ENCODE measurements at regions not wholly inside any gene's neighbourhood (a gene's known extent, or its start where the extent isn't known, plus 50 kb on each side); places are given as distances from the start of the nearest gene placed in this dataset.

- no peak for TF ChIP-seq CTCF (optimal IDR thresholded peaks at IDR 0.05 in 1 of 3, IDR thresholded peaks at IDR 0.05 in 1 of 3, conservative IDR thresholded peaks at IDR 0.05 in 1 of 3; ENCODE audit: extremely low read depth in 1 of 3, insufficient read depth in 2 of 3, low read length in 3 of 3)
- no peak for TF ChIP-seq EZH2 (IDR thresholded peaks at IDR 0.05; ENCODE audit: low read length)
- Histone ChIP-seq H3K4me3 (ENCODE audit: control insufficient read depth in 2 of 3, extremely low read depth in 1 of 3, insufficient read depth in 2 of 3, low read depth in 1 of 3, low read length in 3 of 3) (no peak overlapping the region), H3K36me3 (ENCODE audit: control insufficient read depth in 2 of 2, extremely low read depth in 1 of 2, insufficient read depth in 2 of 2, low read length in 2 of 2) (no peaks in the 10 kb centered on the region), H3K79me2 (ENCODE audit: control insufficient read depth, insufficient read depth, low read length) (no peaks in the 10 kb centered on the region), H4K20me1 (ENCODE audit: control insufficient read depth, extremely low read depth, insufficient read depth, low read length) (no peaks in the 10 kb centered on the region), H3K9me1 (ENCODE audit: control insufficient read depth, extremely low read depth, insufficient read depth, low read length) (no peaks in the 10 kb centered on the region), H3K27ac (ENCODE audit: control insufficient read depth, insufficient read depth, low read length) (no peak overlapping the region), H3K4me2 (ENCODE audit: control insufficient read depth, extremely low read depth, insufficient read depth, low read depth, low read length) (no peak overlapping the region), H3K9me3 (ENCODE audit: control insufficient read depth, low read depth, low read length) (no peaks in the 10 kb centered on the region), H3K4me1 (ENCODE audit: control insufficient read depth, extremely low read depth, insufficient read depth, low read length) (no peaks in the 10 kb centered on the region), H3K9ac (ENCODE audit: control insufficient read depth, extremely low read depth, insufficient read depth, low read length) (no peak overlapping the region), H3K27me3 (ENCODE audit: control insufficient read depth, extremely low read depth, insufficient read depth, low read length) (no peaks in the 10 kb centered on the region), H2AFZ (ENCODE audit: control insufficient read depth, low read length) (no peak overlapping the region)
- dilution Hi-C loops (cut with MboI; ENCODE audit: extremely low pct_ligation_motif_present, low sequenced_read_pairs), result no loop called here
- FAIRE-seq (no peak), DNase-seq (ENCODE audit: low read depth, low spot score) (no peak)
Observed at GRCh38 chr13:109517517-109517916, 268.9 kb downstream of the IRS2 start.

- Histone ChIP-seq H3K9me1 (ENCODE audit: control insufficient read depth, extremely low read depth, insufficient read depth, low read length) (no peaks in the 10 kb centered on the region), H3K4me2 (ENCODE audit: control insufficient read depth, extremely low read depth, insufficient read depth, low read depth, low read length) (no peak overlapping the region), H4K20me1 (ENCODE audit: control insufficient read depth, extremely low read depth, insufficient read depth, low read length) (no peaks in the 10 kb centered on the region), H3K9me3 (ENCODE audit: control insufficient read depth, low read depth, low read length) (no peaks in the 10 kb centered on the region), H3K79me2 (ENCODE audit: control insufficient read depth, insufficient read depth, low read length) (no peaks in the 10 kb centered on the region), H3K27ac (ENCODE audit: control insufficient read depth, insufficient read depth, low read length) (no peak overlapping the region), H3K4me3 (ENCODE audit: control insufficient read depth in 2 of 3, extremely low read depth in 1 of 3, insufficient read depth in 2 of 3, low read depth in 1 of 3, low read length in 3 of 3) (no peak overlapping the region), H3K4me1 (ENCODE audit: control insufficient read depth, extremely low read depth, insufficient read depth, low read length) (no peaks in the 10 kb centered on the region), H2AFZ (ENCODE audit: control insufficient read depth, low read length) (no peak overlapping the region), H3K9ac (ENCODE audit: control insufficient read depth, extremely low read depth, insufficient read depth, low read length) (no peak overlapping the region), H3K36me3 (ENCODE audit: control insufficient read depth in 2 of 2, extremely low read depth in 1 of 2, insufficient read depth in 2 of 2, low read length in 2 of 2) (no peaks in the 10 kb centered on the region), H3K27me3 (ENCODE audit: control insufficient read depth, extremely low read depth, insufficient read depth, low read length) (no peaks in the 10 kb centered on the region)
- DNase-seq (ENCODE audit: low read depth, low spot score), result no peak
- TF ChIP-seq CTCF (optimal IDR thresholded peaks at IDR 0.05 in 1 of 3, IDR thresholded peaks at IDR 0.05 in 1 of 3, conservative IDR thresholded peaks at IDR 0.05 in 1 of 3; ENCODE audit: extremely low read depth in 1 of 3, insufficient read depth in 2 of 3, low read length in 3 of 3), result no peak
- TF ChIP-seq EZH2 (IDR thresholded peaks at IDR 0.05; ENCODE audit: low read length), result no peak
- FAIRE-seq, result no peak
- dilution Hi-C loops (cut with MboI; ENCODE audit: extremely low pct_ligation_motif_present, low sequenced_read_pairs), result no loop called here
Observed at GRCh38 chr13:109516186-109516585, 270.2 kb downstream of the IRS2 start.
